OCI-LY1 (cell line): ENCODE measurements at regions not wholly inside any gene's neighbourhood (a gene's known extent, or its start where the extent isn't known, plus 50 kb on each side); places are given as distances from the start of the nearest gene placed in this dataset.

ENCODE experiments used
- H2AFZ ChIP-seq: fragments of 200-600 bp; sonication (generic), shearing (Covaris generic); 2 replicates; pipeline ENCODE4 v1.6.0; 2014; ENCODE audit warnings: antibody characterized with exemption, mild to moderate bottlenecking, low read length
- H3F3A ChIP-seq: fragments of 200-600 bp; sonication (generic), shearing (Covaris generic); 2 replicates; pipeline ENCODE4 v1.6.0; 2014; ENCODE audit warnings: mild to moderate bottlenecking, antibody characterized with exemption, low read length, moderate library complexity; ENCODE audit not compliant: insufficient read depth
- H3K27ac ChIP-seq: fragments of 200-600 bp; sonication (generic); 2 replicates; pipeline ENCODE4 v1.5.1; 2014; ENCODE audit warnings: low read length, mixed run types, mild to moderate bottlenecking, low read depth; ENCODE audit not compliant: poor library complexity, severe bottlenecking
- H3K27me3 ChIP-seq: fragments of 200-600 bp; sonication (generic); 2 replicates; pipeline ENCODE4 v1.6.0; 2014; ENCODE audit warnings: antibody characterized with exemption, mild to moderate bottlenecking, low read length, moderate library complexity; ENCODE audit not compliant: insufficient read depth
- H3K36me3 ChIP-seq: fragments of 200-600 bp; sonication (generic); 2 replicates; pipeline ENCODE4 v1.6.1; 2014; ENCODE audit warnings: mild to moderate bottlenecking, antibody characterized with exemption, low read length, moderate library complexity, mixed read lengths; ENCODE audit not compliant: insufficient read depth
- H3K4me1 ChIP-seq: fragments of 200-600 bp; sonication (generic); 2 replicates; pipeline ENCODE4 v1.5.1; 2014; ENCODE audit warnings: mild to moderate bottlenecking, low read length, moderate library complexity; ENCODE audit not compliant: insufficient read depth, severe bottlenecking
- H3K4me2 ChIP-seq: fragments of 200-600 bp; sonication (generic), shearing (Covaris generic); 2 replicates; pipeline ENCODE4 v1.6.1; 2014; ENCODE audit warnings: low read length
- H3K4me3 ChIP-seq: fragments of 200-600 bp; sonication (generic); 2 replicates; pipeline ENCODE4 v1.5.1; 2014; ENCODE audit warnings: low read length, low read depth, mild to moderate bottlenecking, mixed read lengths; ENCODE audit not compliant: poor library complexity, severe bottlenecking
- H3K79me2 ChIP-seq: fragments of 200-600 bp; shearing (Covaris generic); 2 replicates; pipeline ENCODE4 v1.6.1; 2016; ENCODE audit warnings: mixed run types, low read length, mixed read lengths; ENCODE audit not compliant: insufficient read depth
- H3K9ac ChIP-seq: fragments of 200-600 bp; sonication (generic), shearing (Covaris generic); 2 replicates; pipeline ENCODE4 v1.6.1; 2014; ENCODE audit warnings: mild to moderate bottlenecking, low read length, mixed read lengths
- H3K9me2 ChIP-seq: fragments of 200-600 bp; sonication (generic), shearing (Covaris generic); 2 replicates; pipeline ENCODE4 v1.6.1; 2014; ENCODE audit warnings: low read depth, mild to moderate bottlenecking, low read length, mixed read lengths
- H3K9me3 ChIP-seq: fragments of 200-600 bp; shearing (Covaris generic); 2 replicates; pipeline ENCODE4 v1.6.1; 2014; ENCODE audit warnings: low read length, mixed read lengths
- H4K20me1 ChIP-seq: fragments of 200-600 bp; sonication (generic), shearing (Covaris generic); 2 replicates; pipeline ENCODE4 v1.6.0; 2016; ENCODE audit warnings: mild to moderate bottlenecking, low read length; ENCODE audit not compliant: insufficient read depth
- EZH2 ChIP-seq: fragments of 200-600 bp; sonication (generic), shearing (Covaris generic); IDR thresholded peaks from 2 replicates; pipeline ENCODE4 v1.8.0; 2017; ENCODE audit warnings: borderline replicate concordance, mixed run types, mild to moderate bottlenecking, antibody characterized with exemption, low read length, moderate library complexity, mixed read lengths
- TF ChIP-seq, protein P1 (sequence below): fragments of 200-600 bp; sonication (generic), shearing (Covaris generic); IDR thresholded peaks from 2 replicates; pipeline ENCODE4 v1.5.1; 2017; ENCODE audit warnings: mild to moderate bottlenecking, antibody characterized with exemption, low read length, moderate library complexity, mixed read lengths

GRCh38 chr2:145116056-145116455, 596.1 kb upstream of the ZEB2 start:
- Histone ChIP-seq H4K20me1 (no peaks in the 10 kb centered on the region), H3K4me2 (no peak overlapping the region), H3K79me2 (no peaks in the 10 kb centered on the region), H3K36me3 (no peaks in the 10 kb centered on the region), H3K9me3 (no peaks in the 10 kb centered on the region), H3K9ac (no peak overlapping the region), H3K9me2 (no peaks in the 10 kb centered on the region), H3F3A (no peaks in the 10 kb centered on the region), H3K27me3 (no peaks in the 10 kb centered on the region), H3K4me3 (no peak overlapping the region), H2AFZ (no peak overlapping the region), H3K27ac (no peak overlapping the region), H3K4me1 (no peaks in the 10 kb centered on the region)
- TF ChIP-seq, protein P1, sequence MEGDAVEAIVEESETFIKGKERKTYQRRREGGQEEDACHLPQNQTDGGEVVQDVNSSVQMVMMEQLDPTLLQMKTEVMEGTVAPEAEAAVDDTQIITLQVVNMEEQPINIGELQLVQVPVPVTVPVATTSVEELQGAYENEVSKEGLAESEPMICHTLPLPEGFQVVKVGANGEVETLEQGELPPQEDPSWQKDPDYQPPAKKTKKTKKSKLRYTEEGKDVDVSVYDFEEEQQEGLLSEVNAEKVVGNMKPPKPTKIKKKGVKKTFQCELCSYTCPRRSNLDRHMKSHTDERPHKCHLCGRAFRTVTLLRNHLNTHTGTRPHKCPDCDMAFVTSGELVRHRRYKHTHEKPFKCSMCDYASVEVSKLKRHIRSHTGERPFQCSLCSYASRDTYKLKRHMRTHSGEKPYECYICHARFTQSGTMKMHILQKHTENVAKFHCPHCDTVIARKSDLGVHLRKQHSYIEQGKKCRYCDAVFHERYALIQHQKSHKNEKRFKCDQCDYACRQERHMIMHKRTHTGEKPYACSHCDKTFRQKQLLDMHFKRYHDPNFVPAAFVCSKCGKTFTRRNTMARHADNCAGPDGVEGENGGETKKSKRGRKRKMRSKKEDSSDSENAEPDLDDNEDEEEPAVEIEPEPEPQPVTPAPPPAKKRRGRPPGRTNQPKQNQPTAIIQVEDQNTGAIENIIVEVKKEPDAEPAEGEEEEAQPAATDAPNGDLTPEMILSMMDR, result no peak
- no peak for TF ChIP-seq EZH2

GRCh38 chr2:145114726-145115125, 594.8 kb upstream of the ZEB2 start:
- H3K4me2 ChIP-seq, result no peak overlapping the region
- no peak overlapping the region for H3K9ac ChIP-seq
- H3K36me3 ChIP-seq, result no peaks in the 10 kb centered on the region
- H3K27me3 ChIP-seq, result no peaks in the 10 kb centered on the region
- H3K27ac ChIP-seq, result no peak overlapping the region
- no peaks in the 10 kb centered on the region for H4K20me1 ChIP-seq
- no peaks in the 10 kb centered on the region for H3K9me2 ChIP-seq
- TF ChIP-seq EZH2, result no peak
- TF ChIP-seq, protein P1, result no peak
- no peaks in the 10 kb centered on the region for H3F3A ChIP-seq
- no peak overlapping the region for H2AFZ ChIP-seq
- H3K9me3 ChIP-seq, result no peaks in the 10 kb centered on the region
- H3K4me3 ChIP-seq, result no peak overlapping the region
- no peaks in the 10 kb centered on the region for H3K4me1 ChIP-seq
- H3K79me2 ChIP-seq, result no peaks in the 10 kb centered on the region

DNA sequence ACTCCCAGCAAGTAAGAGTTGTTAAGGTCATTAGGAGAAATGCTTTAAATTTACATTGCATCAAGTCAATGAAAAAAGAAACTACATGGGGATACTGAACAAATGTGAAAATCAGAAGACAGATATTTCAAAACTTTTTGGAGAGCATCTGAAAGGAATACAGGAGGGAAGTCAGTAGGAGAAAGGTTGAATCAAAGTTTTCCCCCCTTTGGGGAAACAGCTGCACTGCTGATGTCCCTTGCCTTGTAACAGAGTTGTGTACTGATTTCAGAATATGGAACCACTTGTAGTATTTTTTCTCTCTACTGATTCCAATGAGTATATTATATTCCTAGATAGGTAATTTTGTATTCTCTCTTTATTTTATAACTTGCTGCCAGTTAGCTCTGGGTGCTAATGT, 592.5 kb upstream of the ZEB2 start:
- H3K4me3 ChIP-seq, result no peak overlapping the region
- no peaks in the 10 kb centered on the region for H3K79me2 ChIP-seq
- H4K20me1 ChIP-seq, result no peaks in the 10 kb centered on the region
- H3K4me2 ChIP-seq, result no peak overlapping the region
- no peak overlapping the region for H3K27ac ChIP-seq
- no peak overlapping the region for H2AFZ ChIP-seq
- H3F3A ChIP-seq, result no peaks in the 10 kb centered on the region
- TF ChIP-seq, protein P1, result no peak
- TF ChIP-seq EZH2, result no peak
- no peaks in the 10 kb centered on the region for H3K27me3 ChIP-seq
- no peaks in the 10 kb centered on the region for H3K36me3 ChIP-seq
- H3K9ac ChIP-seq, result no peak overlapping the region
- H3K9me3 ChIP-seq, result no peaks in the 10 kb centered on the region
- no peaks in the 10 kb centered on the region for H3K9me2 ChIP-seq
- no peaks in the 10 kb centered on the region for H3K4me1 ChIP-seq
